ENCODE measurements at regions not wholly inside any gene's neighbourhood (a gene's known extent, or its start where the extent isn't known, plus 50 kb on each side); places are given as distances from the start of the nearest gene placed in this dataset.

DNA sequence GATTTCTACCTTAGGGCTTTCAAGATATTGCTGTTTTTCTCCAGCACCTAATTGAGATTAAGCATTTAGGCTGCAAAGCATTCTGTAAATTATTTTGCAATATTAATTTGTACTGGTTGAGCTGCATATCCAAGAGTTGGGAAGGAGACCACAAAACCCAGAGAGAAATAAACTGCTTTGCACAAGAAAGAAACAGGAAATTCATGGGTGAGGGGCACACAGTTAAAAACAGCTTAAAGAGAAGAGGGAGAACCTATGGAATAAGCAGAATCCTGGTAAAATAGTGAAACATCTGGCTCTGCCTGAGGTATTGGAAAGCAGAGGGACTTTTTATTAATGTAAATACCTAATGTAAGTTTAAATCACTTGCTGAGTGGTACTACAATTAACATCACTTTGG, 243.0 kb downstream of the TMEM167A start:
- Histone ChIP-seq H3K27me3 (ENCODE audit: low read depth, low read length) (no peaks in the 10 kb centered on the region), H3K27ac (ENCODE audit: low read length) (no peak overlapping the region), H3K9me3 (ENCODE audit: control insufficient read depth in 1 of 2, low read length in 2 of 2) (no peaks in the 10 kb centered on the region), H3K4me3 (ENCODE audit: low read depth in 1 of 2, low read length in 2 of 2) (no peak overlapping the region), H3K4me1 (ENCODE audit: control insufficient read depth in 1 of 2, insufficient read depth in 2 of 2, low read length in 2 of 2) (no peaks in the 10 kb centered on the region), H3K36me3 (ENCODE audit: control insufficient read depth in 1 of 2, insufficient read depth in 2 of 2, low read length in 2 of 2) (no peaks in the 10 kb centered on the region)

GRCh38 chr5:82833277-82833676, 243.9 kb downstream of the TMEM167A start:
- H3K27ac ChIP-seq (ENCODE audit: low read length) = no peak overlapping the region
- no peaks in the 10 kb centered on the region for H3K9me3 ChIP-seq (ENCODE audit: control insufficient read depth in 1 of 2, low read length in 2 of 2)
- H3K4me1 ChIP-seq (ENCODE audit: control insufficient read depth in 1 of 2, insufficient read depth in 2 of 2, low read length in 2 of 2) = no peaks in the 10 kb centered on the region
- H3K36me3 ChIP-seq (ENCODE audit: control insufficient read depth in 1 of 2, insufficient read depth in 2 of 2, low read length in 2 of 2) = no peaks in the 10 kb centered on the region
- H3K4me3 ChIP-seq (ENCODE audit: low read depth in 1 of 2, low read length in 2 of 2) = no peak overlapping the region
- no peaks in the 10 kb centered on the region for H3K27me3 ChIP-seq (ENCODE audit: low read depth, low read length)

GRCh38 chr5:82832445-82832844, 244.7 kb downstream of the TMEM167A start:
- Histone ChIP-seq H3K4me3 (ENCODE audit: low read depth in 1 of 2, low read length in 2 of 2) (no peak overlapping the region), H3K27ac (ENCODE audit: low read length) (no peak overlapping the region)

GRCh38 chr5:82828211-82828610, 249.0 kb downstream of the TMEM167A start:
- no peaks in the 10 kb centered on the region for H3K4me1 ChIP-seq (ENCODE audit: control insufficient read depth in 1 of 2, insufficient read depth in 2 of 2, low read length in 2 of 2)
- no peaks in the 10 kb centered on the region for H3K27me3 ChIP-seq (ENCODE audit: low read depth, low read length)
- no peak overlapping the region for H3K4me3 ChIP-seq (ENCODE audit: low read depth in 1 of 2, low read length in 2 of 2)
- no peak overlapping the region for H3K27ac ChIP-seq (ENCODE audit: low read length)
- H3K36me3 ChIP-seq (ENCODE audit: control insufficient read depth in 1 of 2, insufficient read depth in 2 of 2, low read length in 2 of 2) = no peaks in the 10 kb centered on the region
- no peaks in the 10 kb centered on the region for H3K9me3 ChIP-seq (ENCODE audit: control insufficient read depth in 1 of 2, low read length in 2 of 2)

More at GRCh38 chr5:82832445-82832844, 244.7 kb downstream of the TMEM167A start:
- Histone ChIP-seq H3K9me3 (ENCODE audit: control insufficient read depth in 1 of 2, low read length in 2 of 2) (no peaks in the 10 kb centered on the region), H3K4me1 (ENCODE audit: control insufficient read depth in 1 of 2, insufficient read depth in 2 of 2, low read length in 2 of 2) (no peaks in the 10 kb centered on the region), H3K36me3 (ENCODE audit: control insufficient read depth in 1 of 2, insufficient read depth in 2 of 2, low read length in 2 of 2) (no peaks in the 10 kb centered on the region), H3K27me3 (ENCODE audit: low read depth, low read length) (no peaks in the 10 kb centered on the region)

DNA sequence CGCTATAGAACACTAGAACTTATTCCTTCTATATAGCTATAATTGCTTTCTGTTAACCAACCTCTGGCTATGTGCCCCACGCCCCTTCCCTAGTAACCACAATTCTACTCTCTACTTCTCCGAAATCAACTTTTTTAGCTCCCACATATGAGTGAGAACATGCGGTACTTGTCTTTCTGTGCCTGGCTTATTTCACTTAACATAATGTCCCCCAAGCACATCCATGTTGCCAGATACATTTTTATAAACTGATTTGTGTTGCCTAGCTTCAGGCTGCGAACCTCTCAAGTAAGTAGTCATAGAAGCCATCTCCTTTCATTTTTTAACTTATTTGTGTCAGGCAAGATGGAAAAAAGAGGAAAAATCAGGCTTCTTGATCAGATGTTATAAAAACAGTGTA, 249.5 kb downstream of the TMEM167A start:
- Histone ChIP-seq H3K9me3 (ENCODE audit: control insufficient read depth in 1 of 2, low read length in 2 of 2) (no peaks in the 10 kb centered on the region), H3K36me3 (ENCODE audit: control insufficient read depth in 1 of 2, insufficient read depth in 2 of 2, low read length in 2 of 2) (no peaks in the 10 kb centered on the region), H3K27me3 (ENCODE audit: low read depth, low read length) (no peaks in the 10 kb centered on the region), H3K4me1 (ENCODE audit: control insufficient read depth in 1 of 2, insufficient read depth in 2 of 2, low read length in 2 of 2) (no peaks in the 10 kb centered on the region), H3K27ac (ENCODE audit: low read length) (no peak overlapping the region), H3K4me3 (ENCODE audit: low read depth in 1 of 2, low read length in 2 of 2) (no peak overlapping the region)

DNA sequence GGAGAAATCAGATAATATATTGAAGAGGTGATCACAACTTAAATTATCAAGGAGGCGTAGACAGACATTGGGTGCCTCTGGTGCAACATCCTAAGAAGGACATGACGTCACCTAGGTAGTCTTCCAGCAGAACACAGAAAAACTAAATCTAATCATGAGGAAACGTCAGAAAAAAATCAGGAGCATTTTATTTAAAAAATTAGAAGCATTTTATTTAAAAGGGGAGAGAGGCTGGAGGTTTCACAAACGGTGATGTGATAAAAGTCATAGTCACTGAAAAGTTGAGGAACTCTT, 254.6 kb downstream of the TMEM167A start:
- H3K4me3 ChIP-seq (ENCODE audit: low read depth in 1 of 2, low read length in 2 of 2) = no peak overlapping the region

GRCh38 chr5:82821846-82822633, 255.2 kb downstream of the TMEM167A start:
- H3K36me3 ChIP-seq (ENCODE audit: control insufficient read depth in 1 of 2, insufficient read depth in 2 of 2, low read length in 2 of 2) = no peaks in the 10 kb centered on the region
- H3K27ac ChIP-seq (ENCODE audit: low read length) = no peak overlapping the region
- no peaks in the 10 kb centered on the region for H3K4me1 ChIP-seq (ENCODE audit: control insufficient read depth in 1 of 2, insufficient read depth in 2 of 2, low read length in 2 of 2)
- H3K4me3 ChIP-seq (ENCODE audit: low read depth in 1 of 2, low read length in 2 of 2) = no peak overlapping the region
- H3K9me3 ChIP-seq (ENCODE audit: control insufficient read depth in 1 of 2, low read length in 2 of 2) = no peaks in the 10 kb centered on the region
- no peaks in the 10 kb centered on the region for H3K27me3 ChIP-seq (ENCODE audit: low read depth, low read length)

More for the DNA sequence above, 254.6 kb downstream of the TMEM167A start:
- H3K4me1 ChIP-seq (ENCODE audit: control insufficient read depth in 1 of 2, insufficient read depth in 2 of 2, low read length in 2 of 2) = no peaks in the 10 kb centered on the region
- no peaks in the 10 kb centered on the region for H3K27me3 ChIP-seq (ENCODE audit: low read depth, low read length)
- no peaks in the 10 kb centered on the region for H3K36me3 ChIP-seq (ENCODE audit: control insufficient read depth in 1 of 2, insufficient read depth in 2 of 2, low read length in 2 of 2)
- no peaks in the 10 kb centered on the region for H3K9me3 ChIP-seq (ENCODE audit: control insufficient read depth in 1 of 2, low read length in 2 of 2)
- no peak overlapping the region for H3K27ac ChIP-seq (ENCODE audit: low read length)

DNA sequence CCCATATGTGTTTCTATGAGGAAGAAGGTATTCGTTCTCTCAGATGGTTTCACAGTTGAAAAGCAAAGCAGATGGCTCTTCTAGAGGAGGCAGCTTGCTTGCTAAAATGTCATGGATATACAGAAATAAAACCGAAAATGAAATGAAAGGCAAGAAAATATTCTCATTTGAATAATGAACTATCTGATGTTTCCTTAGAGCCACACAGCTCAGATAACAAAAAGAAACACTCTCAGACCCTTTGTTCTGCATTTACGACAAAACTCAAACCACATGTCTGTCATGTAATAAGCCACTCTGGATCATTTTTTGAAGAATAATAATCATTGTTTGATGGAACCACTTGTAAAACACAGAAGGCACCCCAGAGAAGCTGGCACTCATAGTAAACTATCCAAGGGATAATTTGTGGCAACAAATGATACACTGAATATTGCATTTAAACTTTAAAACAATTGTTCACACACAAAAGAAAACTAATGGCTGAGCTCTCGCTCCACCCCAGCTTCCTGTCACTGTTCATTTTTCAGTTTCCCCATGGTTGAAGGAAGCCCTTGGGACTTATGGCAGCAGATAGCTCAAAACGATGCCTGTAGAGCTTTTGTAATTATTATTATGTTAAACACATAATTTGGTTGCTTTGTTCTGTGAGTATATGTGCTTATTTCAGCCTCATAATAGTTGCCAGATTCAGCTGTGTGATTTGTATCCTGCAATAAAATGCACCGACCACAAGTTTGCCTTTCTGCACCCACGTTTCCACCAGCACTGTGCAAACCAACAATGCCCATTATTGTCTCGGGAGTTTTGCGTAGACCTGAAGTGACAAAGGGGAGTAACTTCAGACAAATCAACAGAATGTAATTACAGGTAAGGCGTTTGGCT, 256.0 kb downstream of the TMEM167A start:
- Histone ChIP-seq H3K4me3 (ENCODE audit: low read depth in 1 of 2, low read length in 2 of 2) (no peak overlapping the region), H3K27ac (ENCODE audit: low read length) (no peak overlapping the region), H3K36me3 (ENCODE audit: control insufficient read depth in 1 of 2, insufficient read depth in 2 of 2, low read length in 2 of 2) (no peaks in the 10 kb centered on the region), H3K27me3 (ENCODE audit: low read depth, low read length) (no peaks in the 10 kb centered on the region), H3K9me3 (ENCODE audit: control insufficient read depth in 1 of 2, low read length in 2 of 2) (no peaks in the 10 kb centered on the region), H3K4me1 (ENCODE audit: control insufficient read depth in 1 of 2, insufficient read depth in 2 of 2, low read length in 2 of 2) (no peaks in the 10 kb centered on the region)

DNA sequence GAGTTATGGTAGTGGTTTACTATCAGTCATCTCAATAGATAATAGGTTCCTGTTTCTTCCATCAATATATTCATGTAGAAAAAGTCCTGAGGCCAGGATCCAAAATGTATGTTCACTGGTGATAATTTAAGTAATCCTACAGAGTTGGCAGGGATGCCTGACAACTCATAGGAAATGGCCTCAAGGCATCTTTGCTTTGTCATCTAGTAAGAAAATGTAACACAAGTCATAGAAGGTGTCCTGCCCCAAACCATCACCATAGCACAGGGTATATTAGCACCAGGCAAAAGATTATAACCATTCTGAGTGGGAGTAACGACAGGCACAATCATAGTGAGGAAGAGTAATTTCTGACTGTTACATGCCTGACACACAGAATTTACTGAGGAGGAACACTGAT, 257.0 kb downstream of the TMEM167A start:
- no peaks in the 10 kb centered on the region for H3K36me3 ChIP-seq (ENCODE audit: control insufficient read depth in 1 of 2, insufficient read depth in 2 of 2, low read length in 2 of 2)
- H3K4me1 ChIP-seq (ENCODE audit: control insufficient read depth in 1 of 2, insufficient read depth in 2 of 2, low read length in 2 of 2) = no peaks in the 10 kb centered on the region
- no peaks in the 10 kb centered on the region for H3K9me3 ChIP-seq (ENCODE audit: control insufficient read depth in 1 of 2, low read length in 2 of 2)
- no peaks in the 10 kb centered on the region for H3K27me3 ChIP-seq (ENCODE audit: low read depth, low read length)
- H3K4me3 ChIP-seq (ENCODE audit: low read depth in 1 of 2, low read length in 2 of 2) = no peak overlapping the region
- no peak overlapping the region for H3K27ac ChIP-seq (ENCODE audit: low read length)

- Histone ChIP-seq H3K4me3 (ENCODE audit: low read depth in 1 of 2, low read length in 2 of 2) (no peak overlapping the region), H3K27me3 (ENCODE audit: low read depth, low read length) (no peaks in the 10 kb centered on the region), H3K4me1 (ENCODE audit: control insufficient read depth in 1 of 2, insufficient read depth in 2 of 2, low read length in 2 of 2) (no peaks in the 10 kb centered on the region), H3K9me3 (ENCODE audit: control insufficient read depth in 1 of 2, low read length in 2 of 2) (no peaks in the 10 kb centered on the region), H3K27ac (ENCODE audit: low read length) (no peak overlapping the region), H3K36me3 (ENCODE audit: control insufficient read depth in 1 of 2, insufficient read depth in 2 of 2, low read length in 2 of 2) (no peaks in the 10 kb centered on the region)
Measured at GRCh38 chr5:82817897-82818676, 259.1 kb downstream of the TMEM167A start.

DNA sequence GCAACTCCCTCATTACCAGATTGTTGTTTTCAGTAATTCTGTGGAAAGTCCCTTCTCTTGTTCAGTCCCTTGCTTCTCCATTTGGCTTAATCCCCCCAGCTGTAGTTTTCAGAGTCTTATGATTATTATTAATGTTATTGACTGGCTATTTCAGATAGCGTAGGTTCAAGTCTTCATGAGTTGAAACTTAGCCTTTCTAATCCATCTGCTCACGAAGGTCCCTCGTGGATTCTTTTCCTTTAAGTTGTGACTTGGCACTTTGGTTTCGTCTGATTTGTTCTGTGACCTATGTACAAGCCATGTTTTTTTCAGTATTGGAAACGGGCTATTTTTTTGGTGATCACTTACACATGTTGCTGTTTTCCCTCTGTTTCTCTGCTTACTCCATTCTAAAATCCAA, 260.3 kb downstream of the TMEM167A start:
- H3K4me1 ChIP-seq (ENCODE audit: control insufficient read depth in 1 of 2, insufficient read depth in 2 of 2, low read length in 2 of 2) = no peaks in the 10 kb centered on the region
- H3K27me3 ChIP-seq (ENCODE audit: low read depth, low read length) = no peaks in the 10 kb centered on the region
- H3K27ac ChIP-seq (ENCODE audit: low read length) = no peak overlapping the region
- H3K36me3 ChIP-seq (ENCODE audit: control insufficient read depth in 1 of 2, insufficient read depth in 2 of 2, low read length in 2 of 2) = no peaks in the 10 kb centered on the region
- H3K9me3 ChIP-seq (ENCODE audit: control insufficient read depth in 1 of 2, low read length in 2 of 2) = no peaks in the 10 kb centered on the region
- no peak overlapping the region for H3K4me3 ChIP-seq (ENCODE audit: low read depth in 1 of 2, low read length in 2 of 2)

Measured in muscle layer of duodenum (tissue), 2 donors.